ENCODE measurements at regions not wholly inside any gene's neighbourhood (a gene's known extent, or its start where the extent isn't known, plus 50 kb on each side); places are given as distances from the start of the nearest gene placed in this dataset.

DNA sequence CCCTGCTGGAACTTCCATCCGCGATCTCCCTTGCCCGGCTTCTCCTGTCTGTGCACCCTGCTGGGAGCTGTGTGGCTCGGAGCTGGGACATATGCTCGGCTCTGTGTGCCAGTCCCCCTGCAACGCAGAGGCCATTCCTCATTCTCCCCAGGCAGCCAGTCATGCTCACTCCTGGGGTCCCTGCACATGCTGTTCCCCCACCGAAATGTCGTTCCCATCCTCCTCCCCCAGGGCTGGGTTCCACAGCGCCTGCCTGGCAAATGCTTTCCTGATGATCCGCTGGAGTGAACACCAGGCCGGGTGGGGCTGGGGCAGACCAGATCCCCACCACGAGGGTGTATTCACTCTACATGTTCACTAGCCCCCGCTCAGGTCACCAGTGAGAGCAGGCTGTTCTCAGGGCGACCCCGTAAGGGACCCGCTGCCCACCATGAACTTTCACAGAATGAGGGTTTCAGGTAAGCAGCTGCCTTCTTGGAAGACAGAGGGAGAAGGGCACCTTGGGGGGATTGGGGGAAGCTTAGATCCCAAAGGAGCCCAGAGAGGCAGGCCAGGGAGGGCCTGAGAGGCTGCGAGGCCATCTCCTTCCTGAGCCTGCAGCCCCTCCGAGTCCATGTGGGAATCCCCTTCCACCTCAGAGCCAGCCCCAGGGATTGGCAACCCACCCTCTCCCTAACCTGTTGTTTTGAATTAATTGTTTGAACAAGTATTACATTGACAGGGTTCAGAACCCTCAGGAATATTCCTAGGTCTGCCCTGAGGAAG lies 88.7 kb upstream of the IQSEC1 start:
- no peak overlapping the region for H3K4me3 ChIP-seq (ENCODE audit: low read depth, low read length)
- TF ChIP-seq, protein P1, sequence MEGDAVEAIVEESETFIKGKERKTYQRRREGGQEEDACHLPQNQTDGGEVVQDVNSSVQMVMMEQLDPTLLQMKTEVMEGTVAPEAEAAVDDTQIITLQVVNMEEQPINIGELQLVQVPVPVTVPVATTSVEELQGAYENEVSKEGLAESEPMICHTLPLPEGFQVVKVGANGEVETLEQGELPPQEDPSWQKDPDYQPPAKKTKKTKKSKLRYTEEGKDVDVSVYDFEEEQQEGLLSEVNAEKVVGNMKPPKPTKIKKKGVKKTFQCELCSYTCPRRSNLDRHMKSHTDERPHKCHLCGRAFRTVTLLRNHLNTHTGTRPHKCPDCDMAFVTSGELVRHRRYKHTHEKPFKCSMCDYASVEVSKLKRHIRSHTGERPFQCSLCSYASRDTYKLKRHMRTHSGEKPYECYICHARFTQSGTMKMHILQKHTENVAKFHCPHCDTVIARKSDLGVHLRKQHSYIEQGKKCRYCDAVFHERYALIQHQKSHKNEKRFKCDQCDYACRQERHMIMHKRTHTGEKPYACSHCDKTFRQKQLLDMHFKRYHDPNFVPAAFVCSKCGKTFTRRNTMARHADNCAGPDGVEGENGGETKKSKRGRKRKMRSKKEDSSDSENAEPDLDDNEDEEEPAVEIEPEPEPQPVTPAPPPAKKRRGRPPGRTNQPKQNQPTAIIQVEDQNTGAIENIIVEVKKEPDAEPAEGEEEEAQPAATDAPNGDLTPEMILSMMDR (IDR thresholded peaks at IDR 0.05; ENCODE audit: insufficient read depth, low read length, poor library complexity, severe bottlenecking): no peak

GRCh38 chr3:13161021-13161759 lies 88.0 kb upstream of the IQSEC1 start:
- DNase-seq (ENCODE audit: low read depth): no peak
- TF ChIP-seq, protein P1 (IDR thresholded peaks at IDR 0.05; ENCODE audit: insufficient read depth, low read length, poor library complexity, severe bottlenecking): no peak
- Histone ChIP-seq H3K27me3 (ENCODE audit: control insufficient read depth, insufficient read depth, low read length) (peaks cover 15% of the 10 kb centered on the region), H3K4me3 (ENCODE audit: low read depth, low read length) (no peak overlapping the region), H3K36me3 (ENCODE audit: control insufficient read depth, insufficient read depth, low read length) (no peaks in the 10 kb centered on the region)

More for the DNA sequence above, 88.7 kb upstream of the IQSEC1 start:
- no peak for DNase-seq (ENCODE audit: low read depth)
- H3K27me3 ChIP-seq (ENCODE audit: control insufficient read depth, insufficient read depth, low read length): peaks cover 15% of the 10 kb centered on the region
- H3K36me3 ChIP-seq (ENCODE audit: control insufficient read depth, insufficient read depth, low read length): no peaks in the 10 kb centered on the region

GRCh38 chr3:13160619-13161018 lies 87.4 kb upstream of the IQSEC1 start:
- Histone ChIP-seq H3K4me3 (ENCODE audit: low read depth, low read length) (no peak overlapping the region), H3K36me3 (ENCODE audit: control insufficient read depth, insufficient read depth, low read length) (no peaks in the 10 kb centered on the region), H3K27me3 (ENCODE audit: control insufficient read depth, insufficient read depth, low read length) (peaks cover 11% of the 10 kb centered on the region)
- DNase-seq (ENCODE audit: low read depth): no peak
- TF ChIP-seq, protein P1 (IDR thresholded peaks at IDR 0.05; ENCODE audit: insufficient read depth, low read length, poor library complexity, severe bottlenecking): no peak

- TF ChIP-seq, protein P1 (IDR thresholded peaks at IDR 0.05; ENCODE audit: insufficient read depth, low read length, poor library complexity, severe bottlenecking): no peak
- peaks cover 8% of the 10 kb centered on the region for H3K27me3 ChIP-seq (ENCODE audit: control insufficient read depth, insufficient read depth, low read length)
- no peaks in the 10 kb centered on the region for H3K36me3 ChIP-seq (ENCODE audit: control insufficient read depth, insufficient read depth, low read length)
- no peak overlapping the region for H3K4me3 ChIP-seq (ENCODE audit: low read depth, low read length)
- no peak for DNase-seq (ENCODE audit: low read depth)
These were observed 86.7 kb upstream of the IQSEC1 start for GRCh38 chr3:13159890-13160289.

- Histone ChIP-seq H3K27me3 (ENCODE audit: control insufficient read depth, insufficient read depth, low read length) (peaks cover 2% of the 10 kb centered on the region), H3K4me3 (ENCODE audit: low read depth, low read length) (no peak overlapping the region), H3K36me3 (ENCODE audit: control insufficient read depth, insufficient read depth, low read length) (no peaks in the 10 kb centered on the region)
- no peak for DNase-seq (ENCODE audit: low read depth)
- TF ChIP-seq, protein P1 (IDR thresholded peaks at IDR 0.05; ENCODE audit: insufficient read depth, low read length, poor library complexity, severe bottlenecking): no peak
These were observed 85.6 kb upstream of the IQSEC1 start for GRCh38 chr3:13158871-13159270.
